HL-60 (cell line): ENCODE measurements at regions not wholly inside any gene's neighbourhood (a gene's known extent, or its start where the extent isn't known, plus 50 kb on each side); places are given as distances from the start of the nearest gene placed in this dataset.

Experiments
- GABPA ChIP-seq: IDR thresholded peaks from 2 replicates; pipeline ENCODE4 v1.6.1; 2012; ENCODE audit warnings: low read depth
- POLR2AphosphoS5 ChIP-seq: IDR thresholded peaks from 2 replicates; pipeline ENCODE4 v1.6.1; 2012; ENCODE audit warnings: low read depth
- SPI1 ChIP-seq: IDR thresholded peaks from 2 replicates; pipeline ENCODE4 v1.6.1; 2012; ENCODE audit warnings: low read depth, mild to moderate bottlenecking, borderline replicate concordance
- TF ChIP-seq, protein P1 (sequence below): IDR thresholded peaks from one replicate; pipeline ENCODE4 v1.5.1; 2011; ENCODE audit warnings: low read length, control low read depth, inconsistent platforms; ENCODE audit not compliant: insufficient read depth
- TF ChIP-seq, protein P2 (sequence below): IDR thresholded peaks from 2 replicates; pipeline ENCODE4 v1.6.1; 2012; ENCODE audit warnings: low read depth; ENCODE audit not compliant: insufficient replicate concordance

DNA sequence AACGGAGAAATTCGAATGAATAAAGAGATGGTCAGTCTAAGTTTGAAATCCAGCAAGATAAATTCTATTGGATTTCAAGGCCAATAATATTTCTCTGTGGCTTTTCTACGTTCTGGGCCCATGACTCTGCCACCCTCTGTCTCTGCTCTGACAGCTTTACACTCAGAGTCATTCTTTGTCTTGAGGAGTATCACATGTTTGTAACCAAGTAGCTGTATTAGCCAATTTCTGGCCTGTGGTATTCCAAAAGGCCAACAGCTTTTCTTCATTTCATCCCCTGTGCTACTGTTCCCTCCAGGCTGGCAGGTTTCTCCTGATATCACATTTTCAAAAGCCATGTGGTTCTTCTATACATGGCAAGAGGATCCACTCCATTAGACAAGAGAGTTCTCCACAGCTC is 324.1 kb upstream of the CNTN4 start:
- TF ChIP-seq, protein P1, sequence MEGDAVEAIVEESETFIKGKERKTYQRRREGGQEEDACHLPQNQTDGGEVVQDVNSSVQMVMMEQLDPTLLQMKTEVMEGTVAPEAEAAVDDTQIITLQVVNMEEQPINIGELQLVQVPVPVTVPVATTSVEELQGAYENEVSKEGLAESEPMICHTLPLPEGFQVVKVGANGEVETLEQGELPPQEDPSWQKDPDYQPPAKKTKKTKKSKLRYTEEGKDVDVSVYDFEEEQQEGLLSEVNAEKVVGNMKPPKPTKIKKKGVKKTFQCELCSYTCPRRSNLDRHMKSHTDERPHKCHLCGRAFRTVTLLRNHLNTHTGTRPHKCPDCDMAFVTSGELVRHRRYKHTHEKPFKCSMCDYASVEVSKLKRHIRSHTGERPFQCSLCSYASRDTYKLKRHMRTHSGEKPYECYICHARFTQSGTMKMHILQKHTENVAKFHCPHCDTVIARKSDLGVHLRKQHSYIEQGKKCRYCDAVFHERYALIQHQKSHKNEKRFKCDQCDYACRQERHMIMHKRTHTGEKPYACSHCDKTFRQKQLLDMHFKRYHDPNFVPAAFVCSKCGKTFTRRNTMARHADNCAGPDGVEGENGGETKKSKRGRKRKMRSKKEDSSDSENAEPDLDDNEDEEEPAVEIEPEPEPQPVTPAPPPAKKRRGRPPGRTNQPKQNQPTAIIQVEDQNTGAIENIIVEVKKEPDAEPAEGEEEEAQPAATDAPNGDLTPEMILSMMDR = no peak
- TF ChIP-seq POLR2AphosphoS5 (no peak), GABPA (no peak), SPI1 (no peak)
- TF ChIP-seq, protein P2, sequence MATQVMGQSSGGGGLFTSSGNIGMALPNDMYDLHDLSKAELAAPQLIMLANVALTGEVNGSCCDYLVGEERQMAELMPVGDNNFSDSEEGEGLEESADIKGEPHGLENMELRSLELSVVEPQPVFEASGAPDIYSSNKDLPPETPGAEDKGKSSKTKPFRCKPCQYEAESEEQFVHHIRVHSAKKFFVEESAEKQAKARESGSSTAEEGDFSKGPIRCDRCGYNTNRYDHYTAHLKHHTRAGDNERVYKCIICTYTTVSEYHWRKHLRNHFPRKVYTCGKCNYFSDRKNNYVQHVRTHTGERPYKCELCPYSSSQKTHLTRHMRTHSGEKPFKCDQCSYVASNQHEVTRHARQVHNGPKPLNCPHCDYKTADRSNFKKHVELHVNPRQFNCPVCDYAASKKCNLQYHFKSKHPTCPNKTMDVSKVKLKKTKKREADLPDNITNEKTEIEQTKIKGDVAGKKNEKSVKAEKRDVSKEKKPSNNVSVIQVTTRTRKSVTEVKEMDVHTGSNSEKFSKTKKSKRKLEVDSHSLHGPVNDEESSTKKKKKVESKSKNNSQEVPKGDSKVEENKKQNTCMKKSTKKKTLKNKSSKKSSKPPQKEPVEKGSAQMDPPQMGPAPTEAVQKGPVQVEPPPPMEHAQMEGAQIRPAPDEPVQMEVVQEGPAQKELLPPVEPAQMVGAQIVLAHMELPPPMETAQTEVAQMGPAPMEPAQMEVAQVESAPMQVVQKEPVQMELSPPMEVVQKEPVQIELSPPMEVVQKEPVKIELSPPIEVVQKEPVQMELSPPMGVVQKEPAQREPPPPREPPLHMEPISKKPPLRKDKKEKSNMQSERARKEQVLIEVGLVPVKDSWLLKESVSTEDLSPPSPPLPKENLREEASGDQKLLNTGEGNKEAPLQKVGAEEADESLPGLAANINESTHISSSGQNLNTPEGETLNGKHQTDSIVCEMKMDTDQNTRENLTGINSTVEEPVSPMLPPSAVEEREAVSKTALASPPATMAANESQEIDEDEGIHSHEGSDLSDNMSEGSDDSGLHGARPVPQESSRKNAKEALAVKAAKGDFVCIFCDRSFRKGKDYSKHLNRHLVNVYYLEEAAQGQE = no peak
